ENCODE measurements at regions not wholly inside any gene's neighbourhood (a gene's known extent, or its start where the extent isn't known, plus 50 kb on each side); places are given as distances from the start of the nearest gene placed in this dataset.
A peak's percentile ranks its signal among the peaks of the same experiment; 100 is the strongest.

GRCh38 chr2:14806613-14807012 is 174.1 kb downstream of the LRATD1 start:
- Histone ChIP-seq H3K27me3 (no peaks in the 10 kb centered on the region), H3K4me3 (no peak overlapping the region), H3K36me3 (replicated peaks in 1 of 2; ENCODE audit: insufficient read depth in 1 of 2, low read depth in 2 of 2) (no peaks in the 10 kb centered on the region), H3K27ac (no peak overlapping the region), H3K9me3 (no peaks in the 10 kb centered on the region), H3K4me1 (no peaks in the 10 kb centered on the region)
- intact Hi-C loops (cut with DNase I), result no loop called here
- WGBS, 2 donors, result 82 to 86% methylated on average over 4 of the region's 4 CpGs
- DNase-seq, result no peak
- TF ChIP-seq CTCF (IDR thresholded peaks at IDR 0.05) (no peak), POLR2A (IDR thresholded peaks at IDR 0.05) (no peak)
- ATAC-seq, result no peak

DNA sequence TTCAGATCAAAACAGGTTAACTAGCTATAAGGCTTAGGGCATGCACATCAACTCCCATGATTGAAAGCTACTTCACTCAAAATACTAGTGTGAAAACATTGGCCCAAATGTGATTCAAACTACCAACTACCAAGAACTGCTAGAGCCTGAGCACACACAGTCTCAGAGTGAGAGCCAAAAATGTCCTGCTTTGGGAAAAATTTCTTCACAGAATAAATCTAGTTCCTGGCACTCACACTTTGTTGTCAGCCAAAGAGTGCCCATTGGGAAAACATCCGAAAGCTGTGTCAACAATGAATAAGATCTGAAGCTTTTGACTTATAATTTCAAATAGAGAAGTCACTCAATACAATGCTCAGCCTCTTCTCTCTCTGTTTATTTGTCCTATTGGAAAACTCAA is 182.7 kb downstream of the LRATD1 start:
- peaks cover 31% of the 10 kb centered on the region for H3K4me1 ChIP-seq
- peak overlapping the region in 1 of 4 donors; percentile 5 for H3K27ac ChIP-seq
- no peaks in the 10 kb centered on the region for H3K36me3 ChIP-seq (replicated peaks in 1 of 2; ENCODE audit: insufficient read depth in 1 of 2, low read depth in 2 of 2)
- WGBS, 2 donors, result 6 to 9% methylated on average over 1 of the region's 1 CpG
- ATAC-seq (peak; percentile 45), DNase-seq (peak in 2 of 4 donors; percentile 6 to 23)
- no peaks in the 10 kb centered on the region for H3K9me3 ChIP-seq
- H3K27me3 ChIP-seq, result no peaks in the 10 kb centered on the region
- intact Hi-C loops (cut with DNase I), result no loop called here
- TF ChIP-seq CTCF (IDR thresholded peaks at IDR 0.05) (no peak), POLR2A (IDR thresholded peaks at IDR 0.05) (no peak)
- H3K4me3 ChIP-seq, result no peak overlapping the region

DNA sequence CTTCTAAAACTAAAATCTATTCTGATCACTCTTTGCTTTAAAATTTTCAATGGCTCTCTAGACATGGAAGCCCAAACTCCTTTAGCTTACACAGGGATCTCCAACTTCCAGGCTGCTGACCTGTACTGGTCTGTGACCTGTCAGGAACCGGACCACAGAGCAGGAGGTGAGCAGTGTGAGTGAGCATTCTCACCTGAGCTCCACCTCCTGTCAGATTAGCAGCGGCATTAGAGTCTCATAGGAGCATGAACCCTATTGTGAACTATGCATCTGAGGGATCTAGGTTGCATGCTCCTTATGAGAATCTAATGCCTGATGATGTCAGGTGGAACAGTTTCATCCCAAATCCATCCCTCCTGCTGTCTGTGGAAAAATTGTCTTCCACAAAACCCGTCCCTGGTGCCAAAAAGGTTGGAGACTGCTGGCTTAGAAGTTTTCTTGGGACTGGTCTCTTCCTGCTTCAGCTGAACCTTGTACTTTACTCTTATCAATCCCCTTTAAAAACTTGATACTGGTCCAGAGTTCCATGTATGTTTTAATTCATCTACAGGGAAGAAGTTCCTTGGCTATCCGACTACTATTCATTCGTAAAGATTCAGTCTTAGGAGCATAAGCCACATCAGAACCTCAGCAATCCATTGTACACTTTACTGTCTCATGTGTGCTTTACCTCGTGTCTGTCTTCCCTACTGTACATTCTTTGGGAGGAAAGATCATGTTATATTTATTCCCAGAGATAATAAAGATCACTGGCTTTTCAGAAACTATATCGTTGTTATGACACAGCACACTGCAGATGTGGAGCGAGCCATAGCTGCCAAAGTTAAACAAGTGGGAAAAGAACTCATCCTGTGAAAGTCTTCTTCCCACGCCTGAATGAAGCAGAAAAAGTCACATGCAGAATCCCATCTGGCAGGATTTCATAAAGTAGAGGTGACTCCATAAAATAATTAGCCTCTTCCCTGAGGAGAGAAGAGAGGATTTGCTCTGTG is 183.8 kb downstream of the LRATD1 start:
- intact Hi-C loops (cut with DNase I), result no loop called here
- H3K9me3 ChIP-seq, result no peaks in the 10 kb centered on the region
- H3K4me3 ChIP-seq, result no peak overlapping the region
- 36 to 38% methylated on average over 9 of the region's 9 CpGs for WGBS, 2 donors
- no peak for TF ChIP-seq CTCF (IDR thresholded peaks at IDR 0.05)
- no peaks in the 10 kb centered on the region for H3K36me3 ChIP-seq (replicated peaks in 1 of 2; ENCODE audit: insufficient read depth in 1 of 2, low read depth in 2 of 2)
- ATAC-seq (peak; percentile 42), DNase-seq (peak in 1 of 4 donors; percentile 21)
- no peaks in the 10 kb centered on the region for H3K27me3 ChIP-seq
- H3K27ac ChIP-seq, result peak overlapping the region in 1 of 4 donors; percentile 5
- peaks cover 31% of the 10 kb centered on the region for H3K4me1 ChIP-seq

GRCh38 chr2:14817848-14818247 is 185.3 kb downstream of the LRATD1 start:
- Histone ChIP-seq H3K4me3 (no peak overlapping the region), H3K4me1 (peaks cover 24% of the 10 kb centered on the region), H3K9me3 (no peaks in the 10 kb centered on the region), H3K27ac (no peak overlapping the region), H3K27me3 (no peaks in the 10 kb centered on the region), H3K36me3 (replicated peaks in 1 of 2; ENCODE audit: insufficient read depth in 1 of 2, low read depth in 2 of 2) (no peaks in the 10 kb centered on the region)
- intact Hi-C loops (cut with DNase I), result no loop called here
- WGBS, 2 donors, result 90 to 93% methylated on average over 4 of the region's 4 CpGs
- no peak for ATAC-seq
- TF ChIP-seq CTCF (IDR thresholded peaks at IDR 0.05) (no peak), POLR2A (IDR thresholded peaks at IDR 0.05) (no peak)
- no peak for DNase-seq
